IMR-90 (cell line): ENCODE measurements at regions not wholly inside any gene's neighbourhood (a gene's known extent, or its start where the extent isn't known, plus 50 kb on each side); places are given as distances from the start of the nearest gene placed in this dataset.

ENCODE experiments used
- ATAC-seq: fragments of 200-7000 bp; cut with Tn5 transposase; 2 replicates; pipeline ENCODE4 v1.9.1; 2020; ENCODE audit warnings: low read depth, mild to moderate bottlenecking, moderate library complexity
- BruUV-seq: library from RNA; stranded (reverse); fragments of 400-500 nt; replicated peaks from 2 replicates; lab custom pipeline; 2021; lab: Mats Ljungman, UMichigan
- CTCF ChIA-PET: fragments of 300-600 bp; formaldehyde crosslinking; extraction: SDS; loops from one replicate; lab custom pipeline; 2021; ENCODE audit warnings: antibody characterized with exemption; lab: Yijun Ruan, JAX
- POLR2A ChIA-PET: fragments of 300-600 bp; sonication (Branson Sonifier 250); formaldehyde crosslinking; loops from one replicate; lab custom pipeline; 2022; ENCODE audit warnings: antibody characterized with exemption; ENCODE audit not compliant: unreplicated experiment; lab: Charles Lee
- DNase-seq: peaks from one replicate; pipeline ENCODE4 v3.0.0; 2013
- H2AFZ ChIP-seq: replicated peaks from 2 replicates; pipeline ENCODE3; 2013; ENCODE audit warnings: low read length, mild to moderate bottlenecking; ENCODE audit not compliant: poor library complexity
- H2AK5ac ChIP-seq: 2 replicates; pipeline ENCODE4 v1.6.1; 2013; ENCODE audit warnings: low read depth, low read length, inconsistent platforms
- H2AK9ac ChIP-seq: replicated peaks from 2 replicates; pipeline ENCODE3; 2013; ENCODE audit warnings: mild to moderate bottlenecking, low read depth, low read length, moderate library complexity; ENCODE audit not compliant: poor library complexity
- H2BK120ac ChIP-seq: 2 replicates; pipeline ENCODE4 v1.6.1; 2013; ENCODE audit warnings: low read depth, low read length, inconsistent platforms
- H2BK15ac ChIP-seq: 3 replicates; pipeline ENCODE4 v1.6.1; 2013; ENCODE audit warnings: low read depth, low read length, inconsistent platforms
- H2BK20ac ChIP-seq: 2 replicates; pipeline ENCODE4 v1.6.1; 2013; ENCODE audit warnings: low read depth, mild to moderate bottlenecking, inconsistent platforms, low read length, moderate library complexity
- H2BK5ac ChIP-seq: 2 replicates; pipeline ENCODE4 v1.6.1; 2013; ENCODE audit warnings: mild to moderate bottlenecking, low read depth, low read length, inconsistent platforms; ENCODE audit not compliant: poor library complexity, severe bottlenecking
- H3K14ac ChIP-seq: replicated peaks from 2 replicates; pipeline ENCODE4 v1.6.1; 2013; ENCODE audit warnings: low read depth, low read length, inconsistent platforms
- H3K18ac ChIP-seq: 2 replicates; pipeline ENCODE4 v1.6.1; 2013; ENCODE audit warnings: low read depth, low read length, control low read depth
- H3K23ac ChIP-seq: 2 replicates; pipeline ENCODE4 v1.6.1; 2013; ENCODE audit warnings: low read depth, low read length, inconsistent platforms
- H3K27ac ChIP-seq: 2 replicates; pipeline ENCODE4 v1.5.1; 2013; ENCODE audit warnings: mild to moderate bottlenecking, control low read depth, low read length; ENCODE audit not compliant: insufficient read depth
- H3K27me3 ChIP-seq: 2 replicates; pipeline ENCODE4 v1.6.1; 2013; ENCODE audit warnings: low read length; ENCODE audit not compliant: control insufficient read depth, insufficient read depth
- H3K36me3 ChIP-seq: 2 replicates; pipeline ENCODE4 v1.6.1; 2013; ENCODE audit warnings: low read length, mixed read lengths; ENCODE audit not compliant: control insufficient read depth, insufficient read depth
- H3K4ac ChIP-seq: 2 replicates; pipeline ENCODE4 v1.6.1; 2013; ENCODE audit warnings: low read depth, low read length, inconsistent platforms
- H3K4me1 ChIP-seq: 2 replicates; pipeline ENCODE4 v1.6.1; 2013; ENCODE audit warnings: low read length, mixed read lengths; ENCODE audit not compliant: control insufficient read depth, insufficient read depth
- H3K4me2 ChIP-seq: 2 replicates; pipeline ENCODE4 v1.6.1; 2013; ENCODE audit warnings: low read depth, mild to moderate bottlenecking, control low read depth, low read length, moderate library complexity
- H3K4me3 ChIP-seq: 2 replicates; pipeline ENCODE4 v1.5.1; 2013; ENCODE audit warnings: low read depth, mild to moderate bottlenecking, control low read depth, low read length, moderate library complexity; ENCODE audit not compliant: insufficient read depth
- H3K56ac ChIP-seq: 2 replicates; pipeline ENCODE4 v1.6.1; 2013; ENCODE audit warnings: low read length, inconsistent platforms; ENCODE audit not compliant: insufficient read depth; ENCODE audit errors: extremely low read depth
- H3K79me1 ChIP-seq, 2 experiments: 2 replicates each; pipeline ENCODE4 v1.6.1; 2013; ENCODE audit warnings: low read length in 2 of 2, inconsistent platforms in 1 of 2, low read depth in 1 of 2
- H3K9ac ChIP-seq: 2 replicates; pipeline ENCODE4 v1.6.1; 2013; ENCODE audit warnings: low read depth, low read length, control low read depth
- H3K9me1 ChIP-seq: 2 replicates; pipeline ENCODE4 v1.6.1; 2013; ENCODE audit warnings: low read length, inconsistent platforms; ENCODE audit not compliant: insufficient read depth
- H3K9me3 ChIP-seq: 2 replicates; pipeline ENCODE4 v1.6.1; 2013; ENCODE audit warnings: low read length; ENCODE audit not compliant: control insufficient read depth, insufficient read depth
- H4K20me1 ChIP-seq: 2 replicates; pipeline ENCODE4 v1.6.1; 2013; ENCODE audit warnings: low read length, inconsistent platforms; ENCODE audit not compliant: insufficient read depth
- H4K5ac ChIP-seq: 2 replicates; pipeline ENCODE4 v1.6.1; 2013; ENCODE audit warnings: mild to moderate bottlenecking, low read depth, low read length, control low read depth
- H4K8ac ChIP-seq, 2 experiments: 2 replicates each; pipeline ENCODE4 v1.6.1; 2013; ENCODE audit warnings: low read depth in 2 of 2, low read length in 2 of 2, control low read depth in 1 of 2, inconsistent platforms in 1 of 2
- H4K91ac ChIP-seq: 2 replicates; pipeline ENCODE4 v1.6.1; 2013; ENCODE audit warnings: low read depth, low read length, inconsistent platforms; ENCODE audit not compliant: insufficient read depth
- CEBPB ChIP-seq: IDR thresholded peaks from 2 replicates; pipeline ENCODE4 v1.6.1; 2012; ENCODE audit warnings: low read depth, low read length, improper control_type of control experiment
- CHD1 ChIP-seq: IDR thresholded peaks from 2 replicates; pipeline ENCODE4 v1.6.1; 2012; ENCODE audit warnings: low read depth, low read length, improper control_type of control experiment
- CTCF ChIP-seq: conservative IDR thresholded peaks from 2 replicates; pipeline ENCODE4 v1.5.1; 2012; ENCODE audit warnings: mild to moderate bottlenecking, low read depth, low read length, improper control_type of control experiment
- MAZ ChIP-seq: IDR thresholded peaks from 2 replicates; pipeline ENCODE4 v1.6.1; 2012; ENCODE audit warnings: low read depth, mild to moderate bottlenecking, low read length, improper control_type of control experiment, moderate library complexity, borderline replicate concordance
- POLR2A ChIP-seq: IDR thresholded peaks from 2 replicates; pipeline ENCODE4 v1.6.1; 2012; ENCODE audit warnings: mild to moderate bottlenecking, low read depth, low read length
- RAD21 ChIP-seq: IDR thresholded peaks from 2 replicates; pipeline ENCODE4 v1.6.1; 2012; ENCODE audit warnings: low read length, improper control_type of control experiment
- RCOR1 ChIP-seq: IDR thresholded peaks from 2 replicates; pipeline ENCODE4 v1.6.1; 2012; ENCODE audit warnings: mild to moderate bottlenecking, low read length, improper control_type of control experiment; ENCODE audit not compliant: insufficient replicate concordance
- RFX5 ChIP-seq: IDR thresholded peaks from 2 replicates; pipeline ENCODE4 v1.8.0; 2012; ENCODE audit warnings: low read depth, mild to moderate bottlenecking, low read length, moderate library complexity
- SMC3 ChIP-seq: fragments of 150-350 bp; IDR thresholded peaks from 2 replicates; pipeline ENCODE4 v1.6.1; 2016; ENCODE audit warnings: low read depth, mild to moderate bottlenecking, antibody characterized with exemption, low read length, moderate library complexity
- WGBS, 2 experiments: methylation state at CpG; one replicate each; pipeline versions ENCODE4 v1.1.5 to v1.1.7; 2013; ENCODE audit warnings: missing lambda C conversion rate in 2 of 2; ENCODE audit not compliant: insufficient read length in 1 of 2; ENCODE audit errors: extremely low coverage in 2 of 2; 5-methylcytosine and 5-hydroxymethylcytosine counted together
- dilution Hi-C: fragments of 300-500 bp; cut with HindIII; formaldehyde crosslinking; loops from one replicate; pipeline ENCODE4 v1.14.3; 2018; ENCODE audit warnings: low sequenced_read_pairs; ENCODE audit not compliant: unreplicated experiment
- in situ Hi-C: fragments of 300-500 bp; cut with MboI; formaldehyde crosslinking; loops from 3 replicates; pipeline ENCODE4 v1.14.3; 2019; ENCODE audit warnings: low sequenced_read_pairs, inconsistent platforms, mixed read lengths
- intact Hi-C: fragments of 100-400 bp; cut with micrococcal nuclease; formaldehyde crosslinking; loops from 2 replicates; pipeline ENCODE4 v1.10.0; 2022

DNA sequence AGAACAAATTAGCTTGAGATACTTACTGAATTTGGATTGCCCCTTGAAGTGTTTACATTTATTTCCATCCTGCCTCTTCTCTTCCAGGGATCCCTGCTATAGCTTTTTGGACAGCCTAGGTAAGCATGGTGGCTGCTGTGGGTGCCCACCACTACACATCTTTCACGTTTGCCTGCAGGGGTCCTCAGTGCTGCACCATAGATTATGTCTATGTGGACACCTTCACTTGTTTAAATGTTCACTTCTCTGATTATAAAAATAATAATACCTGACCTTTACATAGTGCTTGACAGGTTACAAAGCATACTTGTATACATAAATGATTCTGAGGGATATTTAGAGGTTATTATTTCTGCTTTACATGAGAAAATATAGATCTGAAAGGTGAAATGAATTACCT lies 67.9 kb upstream of the SLC4A4 start:
- Histone ChIP-seq H2BK15ac (no peak overlapping the region), H3K4me2 (no peak overlapping the region), H2BK120ac (no peak overlapping the region), H2BK5ac (no peak overlapping the region), H3K56ac (no peak overlapping the region), H3K4me3 (no peak overlapping the region), H4K5ac (no peak overlapping the region), H3K18ac (no peak overlapping the region), H3K9ac (no peak overlapping the region), H2AK5ac (no peak overlapping the region), H2BK20ac (no peak overlapping the region), H3K79me1 (peaks cover 30 to 63% of the 10 kb centered on the region in 2 experiments), H3K9me1 (peaks cover 3% of the 10 kb centered on the region; the same call in 1 of the 2 replicates), H4K20me1 (peaks cover 6% of the 10 kb centered on the region; the same call in 1 of the 2 replicates), H4K91ac (no peak overlapping the region), H3K9me3 (no peaks in the 10 kb centered on the region), H2AFZ (no peak overlapping the region), H3K4ac (0 out of 2 replicates have a peak overlapping the region, but pooled peaks have one; percentile 22), H3K14ac (no peak overlapping the region), H3K4me1 (peaks cover 14% of the 10 kb centered on the region), H4K8ac (no peak overlapping the region), H3K23ac (no peak overlapping the region), H3K27ac (no peak overlapping the region), H3K36me3 (peaks cover 4% of the 10 kb centered on the region), H3K27me3 (no peaks in the 10 kb centered on the region), H2AK9ac (no peak overlapping the region)
- ChIA-PET CTCF (interaction anchor here (0.6 to 2.4 kb wide), 7 partner anchors 47 to 439 kb away, joined by 3 to 10 read pairs (median 3); no protein-coding TSS in a partner anchor), POLR2A (no interaction called here)
- ATAC-seq (no peak), DNase-seq (peak; percentile 45)
- BruUV-seq = no TSS peak
- intact Hi-C loops = loop anchor here (1.0 kb wide), 1 partner anchor 441 kb away; no protein-coding TSS in a partner anchor
- in situ Hi-C loops = loop anchor here (10.0 kb wide), 1 partner anchor 444 kb away; no protein-coding TSS in a partner anchor
- no CpG with 5 or more reads among the region's 1 CpG for WGBS, 2 experiments
- no peak for TF ChIP-seq POLR2A
- TF ChIP-seq CTCF = peak; percentile 52
- no peak for TF ChIP-seq CEBPB
- TF ChIP-seq CHD1 = no peak
- no peak for TF ChIP-seq RCOR1
- TF ChIP-seq RFX5 = no peak
- TF ChIP-seq RAD21 = peak; percentile 72
- TF ChIP-seq SMC3 = peak; percentile 58
- TF ChIP-seq MAZ = no peak
- dilution Hi-C loops = no loop called here
